ENCODE measurements at regions not wholly inside any gene's neighbourhood (a gene's known extent, or its start where the extent isn't known, plus 50 kb on each side); places are given as distances from the start of the nearest gene placed in this dataset.

- TF ChIP-seq POLR2A (IDR thresholded peaks at IDR 0.05), result no peak
- no peak for TF ChIP-seq CTCF (IDR thresholded peaks at IDR 0.05)
Observed at GRCh38 chr2:126751477-126751876, 95.5 kb downstream of the GYPC start.
